Breast epithelium (tissue), 4 donors: ENCODE measurements at regions not wholly inside any gene's neighbourhood (a gene's known extent, or its start where the extent isn't known, plus 50 kb on each side); places are given as distances from the start of the nearest gene placed in this dataset.
"Not testable (repeated sequence)": the region's sequence is repeated elsewhere in the genome, so short reads cannot be mapped to it uniquely, and the experiment has no call there.

ENCODE experiments used
- DNase-seq, 2 donors: peaks; one replicate each; pipeline ENCODE4 v3.0.0-alpha.2; 2019; ENCODE audit warnings: low spot score in 2 of 2
- H3K27ac ChIP-seq, 2 donors: fragments of 200-600 bp; sonication (generic) in 1 of 2; one replicate each; pipeline ENCODE4 v1.5.1; 2016 to 2019; ENCODE audit warnings: mild to moderate bottlenecking in 1 of 2
- H3K27me3 ChIP-seq, 2 donors: fragments of 200-600 bp; sonication (generic) in 1 of 2; one replicate each; pipeline versions ENCODE4 v1.5.1 to v1.6.0; 2017 to 2019; ENCODE audit warnings: control low read depth in 1 of 2, mild to moderate bottlenecking in 1 of 2
- H3K36me3 ChIP-seq: fragments of 200-600 bp; one replicate; pipeline ENCODE4 v1.5.1; 2019
- H3K4me1 ChIP-seq, 2 donors: fragments of 200-600 bp; sonication (generic); one replicate each; pipeline ENCODE4 v1.5.1; 2016 to 2019; ENCODE audit warnings: control low read depth in 1 of 2
- H3K4me3 ChIP-seq, 3 donors: fragments of 200-600 bp; sonication (generic); 1 replicate in 2 of 3; 2 replicates in 1 of 3; pipeline ENCODE4 v1.5.1; 2016 to 2019; ENCODE audit warnings: mild to moderate bottlenecking in 3 of 3, moderate library complexity in 2 of 3
- H3K9me3 ChIP-seq, 2 donors: fragments of 200-600 bp; sonication (generic) in 1 of 2; one replicate each; pipeline ENCODE4 v1.5.1; 2016 to 2019; ENCODE audit warnings: control low read depth in 1 of 2
- POLR2A ChIP-seq: fragments of 450-650 bp; IDR thresholded peaks from one replicate; pipeline ENCODE4 v1.6.1; 2016; ENCODE audit warnings: antibody characterized with exemption, mild to moderate bottlenecking, moderate library complexity
- POLR2AphosphoS5 ChIP-seq, 3 donors: sonication (generic); formaldehyde crosslinking; IDR thresholded peaks; one replicate each; pipeline ENCODE4 v1.6.1; 2017; ENCODE audit warnings: antibody characterized with exemption in 3 of 3
- intact Hi-C: fragments of 100-400 bp; cut with DNase I; formaldehyde crosslinking; loops from one replicate; pipeline ENCODE4 v1.15.1; 2023; ENCODE audit warnings: low total_unique reads
- TF ChIP-seq, protein P1 (sequence below), 3 donors: fragments of 450-650 bp; IDR thresholded peaks; one replicate each; pipeline ENCODE4 v1.5.1; 2016 to 2017; ENCODE audit warnings: antibody characterized with exemption in 3 of 3, mild to moderate bottlenecking in 3 of 3, moderate library complexity in 3 of 3

DNA sequence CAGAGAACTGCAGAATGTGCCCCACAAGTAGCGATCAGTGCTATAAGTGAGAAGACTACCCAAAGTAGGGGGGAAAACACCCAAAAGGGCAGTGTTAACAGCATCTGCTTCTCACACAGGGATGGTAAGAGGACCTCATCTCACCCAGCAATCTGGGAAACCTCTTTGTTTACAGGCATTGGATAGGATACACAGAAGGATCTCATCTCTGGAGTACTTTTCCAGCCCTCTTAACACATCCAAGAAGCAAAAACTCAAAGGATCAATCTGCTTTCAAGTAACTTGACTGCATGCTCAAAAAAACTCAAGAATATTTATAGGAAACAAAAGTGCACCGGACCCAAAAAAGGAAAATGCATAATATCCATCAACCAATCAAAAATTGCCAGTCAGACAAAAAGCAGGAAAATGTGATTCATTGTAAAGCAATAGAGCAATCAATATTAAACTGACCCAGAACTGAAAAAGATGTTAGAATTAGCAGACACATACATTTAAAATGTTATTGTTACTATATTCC is 311.0 kb upstream of the CXADR start:
- TF ChIP-seq, protein P1, sequence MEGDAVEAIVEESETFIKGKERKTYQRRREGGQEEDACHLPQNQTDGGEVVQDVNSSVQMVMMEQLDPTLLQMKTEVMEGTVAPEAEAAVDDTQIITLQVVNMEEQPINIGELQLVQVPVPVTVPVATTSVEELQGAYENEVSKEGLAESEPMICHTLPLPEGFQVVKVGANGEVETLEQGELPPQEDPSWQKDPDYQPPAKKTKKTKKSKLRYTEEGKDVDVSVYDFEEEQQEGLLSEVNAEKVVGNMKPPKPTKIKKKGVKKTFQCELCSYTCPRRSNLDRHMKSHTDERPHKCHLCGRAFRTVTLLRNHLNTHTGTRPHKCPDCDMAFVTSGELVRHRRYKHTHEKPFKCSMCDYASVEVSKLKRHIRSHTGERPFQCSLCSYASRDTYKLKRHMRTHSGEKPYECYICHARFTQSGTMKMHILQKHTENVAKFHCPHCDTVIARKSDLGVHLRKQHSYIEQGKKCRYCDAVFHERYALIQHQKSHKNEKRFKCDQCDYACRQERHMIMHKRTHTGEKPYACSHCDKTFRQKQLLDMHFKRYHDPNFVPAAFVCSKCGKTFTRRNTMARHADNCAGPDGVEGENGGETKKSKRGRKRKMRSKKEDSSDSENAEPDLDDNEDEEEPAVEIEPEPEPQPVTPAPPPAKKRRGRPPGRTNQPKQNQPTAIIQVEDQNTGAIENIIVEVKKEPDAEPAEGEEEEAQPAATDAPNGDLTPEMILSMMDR (IDR thresholded peaks at IDR 0.05): no peak
- TF ChIP-seq POLR2AphosphoS5 (IDR thresholded peaks at IDR 0.05) (no peak), POLR2A (no peak)

DNA sequence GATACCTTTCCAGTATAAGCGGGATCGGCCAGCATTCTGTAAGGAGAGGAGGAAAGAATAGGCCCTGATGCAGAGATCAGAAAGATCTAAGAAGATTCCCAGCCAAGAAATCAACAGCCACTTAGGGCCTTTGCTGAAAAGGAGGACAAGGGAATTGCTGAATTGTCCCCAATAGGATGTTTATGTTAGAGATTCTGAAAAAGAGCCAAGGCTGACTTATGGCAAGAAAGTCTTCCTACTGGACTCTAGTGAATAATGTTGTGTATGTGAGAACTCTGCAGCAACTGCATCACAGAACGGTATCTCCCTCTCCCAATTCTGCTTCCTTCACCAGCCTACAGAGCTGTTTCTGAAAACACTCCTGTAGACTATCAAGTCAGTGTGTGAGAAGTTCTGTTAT is 298.0 kb upstream of the CXADR start:
- Histone ChIP-seq H3K4me1 (no peaks in the 10 kb centered on the region), H3K36me3 (no peaks in the 10 kb centered on the region), H3K27ac (no peak overlapping the region), H3K9me3 (no peaks in the 10 kb centered on the region), H3K4me3 (no peak overlapping the region), H3K27me3 (no peaks in the 10 kb centered on the region)
- no peak for DNase-seq
- no peak for TF ChIP-seq POLR2A
- TF ChIP-seq POLR2AphosphoS5 (IDR thresholded peaks at IDR 0.05): no peak
- TF ChIP-seq, protein P1 (IDR thresholded peaks at IDR 0.05): no peak
- intact Hi-C loops: no loop called here

More for the DNA sequence above, 311.0 kb upstream of the CXADR start:
- H3K4me1 ChIP-seq: no peaks in the 10 kb centered on the region
- no peak overlapping the region for H3K4me3 ChIP-seq
- no peak for DNase-seq
- no peak overlapping the region for H3K27ac ChIP-seq
- H3K9me3 ChIP-seq: no peaks in the 10 kb centered on the region
- no peaks in the 10 kb centered on the region for H3K36me3 ChIP-seq
- intact Hi-C loops: no loop called here
- H3K27me3 ChIP-seq: no peaks in the 10 kb centered on the region

DNA sequence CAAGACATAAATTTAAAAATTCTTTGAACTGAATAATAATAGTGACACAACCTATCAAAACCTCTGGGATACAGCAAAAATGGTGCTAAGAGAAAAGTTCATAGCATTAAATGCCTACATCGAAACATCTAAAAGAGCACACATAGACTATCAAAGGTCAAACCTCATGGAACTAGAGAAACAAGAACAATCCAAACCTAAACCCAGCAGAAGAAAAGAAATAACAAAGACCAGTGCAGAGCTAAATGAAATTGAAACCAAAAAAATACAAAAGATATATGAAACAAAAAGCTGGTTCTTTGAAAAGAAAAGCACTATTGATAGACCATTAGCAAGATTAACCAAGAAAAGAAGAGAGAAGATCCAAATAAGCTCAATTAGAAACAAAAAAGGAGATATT is 293.8 kb upstream of the CXADR start:
- H3K36me3 ChIP-seq, H3K4me1 ChIP-seq, H3K4me3 ChIP-seq, intact Hi-C loops, DNase-seq, H3K27ac ChIP-seq, H3K27me3 ChIP-seq, H3K9me3 ChIP-seq: not testable (repeated sequence)

DNA sequence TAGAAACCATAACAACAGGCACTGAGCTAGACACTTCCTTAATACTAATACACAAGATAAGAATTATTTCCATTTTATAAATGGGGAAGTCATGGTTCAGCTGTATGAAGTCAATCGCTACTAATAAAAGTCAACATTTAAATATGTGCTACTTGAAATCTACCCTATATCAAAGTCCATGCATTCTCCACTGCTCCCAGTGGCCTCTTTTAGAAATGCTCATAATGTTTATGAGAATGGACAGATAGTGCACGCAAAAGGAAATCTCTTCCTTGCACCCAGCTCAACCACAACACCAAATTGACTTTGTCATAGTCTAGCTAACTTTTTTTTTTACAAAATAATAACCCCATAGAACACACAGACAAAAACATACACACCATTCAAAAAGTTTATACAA is 281.7 kb upstream of the CXADR start:
- DNase-seq: no peak
- Histone ChIP-seq H3K27me3 (no peaks in the 10 kb centered on the region), H3K27ac (no peak overlapping the region), H3K4me3 (no peak overlapping the region), H3K9me3 (peaks cover 14 to 38% of the 10 kb centered on the region in 2 donors), H3K4me1 (no peaks in the 10 kb centered on the region), H3K36me3 (no peaks in the 10 kb centered on the region)
- TF ChIP-seq, protein P1 (IDR thresholded peaks at IDR 0.05): no peak
- TF ChIP-seq POLR2AphosphoS5 (IDR thresholded peaks at IDR 0.05): no peak
- no peak for TF ChIP-seq POLR2A
- intact Hi-C loops: no loop called here

DNA sequence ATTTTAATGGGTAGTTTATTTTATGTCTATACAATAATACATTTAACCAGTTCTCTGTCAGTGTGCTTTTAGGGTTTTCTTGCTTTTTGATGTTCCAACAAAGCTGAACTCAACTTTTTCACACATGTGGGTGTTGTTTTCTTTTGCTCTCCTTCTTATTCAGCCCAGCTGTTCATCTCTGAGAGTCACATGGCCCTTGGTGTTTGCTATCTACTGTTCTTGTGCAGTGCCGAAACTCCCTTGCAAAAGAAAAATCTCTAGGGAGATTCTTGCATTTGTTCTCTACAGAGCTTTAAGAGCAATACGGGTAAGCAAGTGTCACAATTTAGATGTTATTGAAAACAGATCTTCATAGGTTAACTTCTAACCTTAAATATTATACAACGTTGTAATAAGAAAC is 281.1 kb upstream of the CXADR start:
- H3K36me3 ChIP-seq: no peaks in the 10 kb centered on the region
- intact Hi-C loops: no loop called here
- TF ChIP-seq, protein P1 (IDR thresholded peaks at IDR 0.05): no peak
- TF ChIP-seq POLR2AphosphoS5 (IDR thresholded peaks at IDR 0.05): no peak
- TF ChIP-seq POLR2A: no peak

DNA sequence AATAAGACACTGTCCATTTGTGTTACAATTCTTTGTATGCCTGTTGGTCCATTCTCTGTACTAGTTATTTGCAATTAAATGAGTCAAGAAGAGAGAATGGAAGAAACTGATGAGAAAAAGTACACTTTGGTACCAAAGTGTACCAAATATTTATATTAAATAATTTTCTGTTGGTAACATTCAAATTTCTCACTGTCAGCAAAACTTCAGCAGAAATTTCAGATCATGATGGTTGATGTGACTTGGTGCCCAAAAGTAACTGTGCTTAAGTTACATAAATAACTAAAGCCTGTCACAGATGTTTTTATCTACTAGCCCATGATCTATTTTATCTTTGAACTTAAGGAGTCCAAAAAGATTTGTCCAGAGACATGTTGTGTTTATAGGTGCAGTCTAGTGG is 274.4 kb upstream of the CXADR start:
- intact Hi-C loops: no loop called here
- no peaks in the 10 kb centered on the region for H3K4me1 ChIP-seq
- no peak overlapping the region for H3K4me3 ChIP-seq
- H3K27ac ChIP-seq: no peak overlapping the region
- TF ChIP-seq, protein P1 (IDR thresholded peaks at IDR 0.05): no peak
- TF ChIP-seq POLR2AphosphoS5 (IDR thresholded peaks at IDR 0.05): no peak
- no peak for TF ChIP-seq POLR2A
- no peaks in the 10 kb centered on the region for H3K27me3 ChIP-seq
- H3K9me3 ChIP-seq: no peaks in the 10 kb centered on the region
- DNase-seq: no peak
- no peaks in the 10 kb centered on the region for H3K36me3 ChIP-seq

More for the DNA sequence above, 281.1 kb upstream of the CXADR start:
- no peaks in the 10 kb centered on the region for H3K4me1 ChIP-seq
- peaks cover 14 to 31% of the 10 kb centered on the region in 2 donors for H3K9me3 ChIP-seq
- no peak for DNase-seq
- H3K27me3 ChIP-seq: no peaks in the 10 kb centered on the region
- no peak overlapping the region for H3K27ac ChIP-seq
- H3K4me3 ChIP-seq: no peak overlapping the region
